ENCODE measurements at regions not wholly inside any gene's neighbourhood (a gene's known extent, or its start where the extent isn't known, plus 50 kb on each side); places are given as distances from the start of the nearest gene placed in this dataset.

DNA sequence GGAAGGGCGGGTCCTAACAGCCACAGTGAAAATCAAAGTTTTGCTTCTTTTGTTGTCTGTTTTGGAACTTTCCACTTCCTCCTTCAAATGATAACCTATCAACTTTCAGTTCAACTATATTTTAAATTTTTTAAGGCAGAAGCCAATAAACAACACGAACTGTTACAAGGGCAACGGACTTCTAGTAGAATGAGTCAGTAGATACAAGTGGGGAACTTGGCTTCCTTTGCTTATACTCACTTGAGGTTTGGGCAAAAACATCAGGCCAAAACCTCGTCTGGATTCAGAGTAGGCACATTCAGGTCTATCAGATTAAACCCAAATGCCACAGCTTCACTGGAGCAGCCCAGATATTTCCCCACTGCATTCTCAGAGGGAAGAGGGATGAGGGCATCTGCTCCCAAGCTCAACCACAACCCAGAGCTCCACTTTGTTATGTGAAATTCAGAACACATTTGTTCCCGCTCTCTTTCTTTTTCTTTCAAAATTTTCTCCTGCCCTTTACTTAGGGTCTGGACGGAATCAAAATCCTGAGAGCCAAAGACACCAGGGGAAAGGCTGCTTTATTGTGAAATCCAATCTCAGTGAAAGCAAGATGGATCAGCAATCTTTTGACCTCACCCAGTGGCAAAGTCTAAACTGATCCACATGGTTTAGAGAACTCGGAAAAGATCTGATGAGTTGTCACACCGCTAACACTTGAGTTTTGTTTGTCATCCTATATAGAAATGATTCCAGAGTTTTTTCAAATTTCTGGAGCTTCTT, 152.5 kb upstream of the BTG1 start:
- H3K27me3 ChIP-seq (replicated peaks; ENCODE audit: control insufficient read depth, insufficient read depth, low read length, poor library complexity, severe bottlenecking), result no peaks in the 10 kb centered on the region
- H3K9me3 ChIP-seq (ENCODE audit: control insufficient read depth, low read length), result no peaks in the 10 kb centered on the region
- no peaks in the 10 kb centered on the region for H3K36me3 ChIP-seq (ENCODE audit: control insufficient read depth, insufficient read depth, low read length)
- no peak overlapping the region for H3K4me3 ChIP-seq (ENCODE audit: insufficient read depth, low read depth, low read length, poor library complexity, severe bottlenecking)
- H3K27ac ChIP-seq (ENCODE audit: insufficient read depth, low read length, poor library complexity, severe bottlenecking), result no peak overlapping the region
- DNase-seq, result no peak
- H3K4me1 ChIP-seq (ENCODE audit: control insufficient read depth, insufficient read depth, low read length, poor library complexity, severe bottlenecking), result peaks cover 7% of the 10 kb centered on the region

DNA sequence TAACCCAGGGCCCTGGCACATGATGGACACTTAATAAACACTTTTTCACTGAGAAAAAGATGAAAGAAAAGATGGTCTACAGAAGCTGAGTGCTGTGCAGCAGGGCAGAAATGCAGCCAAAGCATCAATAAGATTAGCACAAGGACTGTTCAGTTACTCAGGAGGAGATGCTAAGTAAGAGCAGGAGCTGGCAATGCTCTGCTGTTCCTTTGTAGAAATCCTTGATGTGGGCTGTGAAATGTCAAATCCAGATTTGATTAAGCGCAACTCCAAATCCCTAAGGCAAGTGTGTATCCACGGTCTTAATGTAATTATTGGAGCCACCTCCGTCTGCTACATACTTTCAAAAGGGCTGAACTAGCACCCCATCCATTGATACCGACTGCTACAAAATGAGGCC, 151.8 kb upstream of the BTG1 start:
- Histone ChIP-seq H3K9me3 (ENCODE audit: control insufficient read depth, low read length) (no peaks in the 10 kb centered on the region), H3K4me3 (ENCODE audit: insufficient read depth, low read depth, low read length, poor library complexity, severe bottlenecking) (no peak overlapping the region), H3K27me3 (replicated peaks; ENCODE audit: control insufficient read depth, insufficient read depth, low read length, poor library complexity, severe bottlenecking) (no peaks in the 10 kb centered on the region), H3K4me1 (ENCODE audit: control insufficient read depth, insufficient read depth, low read length, poor library complexity, severe bottlenecking) (peaks cover 7% of the 10 kb centered on the region), H3K27ac (ENCODE audit: insufficient read depth, low read length, poor library complexity, severe bottlenecking) (no peak overlapping the region), H3K36me3 (ENCODE audit: control insufficient read depth, insufficient read depth, low read length) (no peaks in the 10 kb centered on the region)
- DNase-seq, result no peak

DNA sequence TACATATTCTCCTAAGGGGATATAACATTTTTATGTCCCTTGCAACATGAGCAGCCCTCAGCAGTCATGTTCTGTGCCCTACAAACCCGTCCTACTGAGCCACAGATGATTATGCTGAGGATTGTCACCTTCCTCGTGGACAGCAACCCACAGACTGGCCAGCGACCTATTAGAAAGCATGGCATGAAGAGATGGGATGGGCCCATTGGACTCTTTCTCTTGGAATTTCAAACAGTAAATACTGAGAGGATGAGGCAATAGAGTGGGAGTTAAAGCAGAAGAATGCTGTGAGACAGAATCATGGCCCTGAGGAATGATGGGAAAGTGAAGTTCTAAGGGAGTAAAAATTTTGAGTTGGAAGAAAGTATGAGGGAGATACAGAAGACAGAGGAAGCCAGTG, 149.9 kb upstream of the BTG1 start:
- peaks cover 7% of the 10 kb centered on the region for H3K4me1 ChIP-seq (ENCODE audit: control insufficient read depth, insufficient read depth, low read length, poor library complexity, severe bottlenecking)

DNA sequence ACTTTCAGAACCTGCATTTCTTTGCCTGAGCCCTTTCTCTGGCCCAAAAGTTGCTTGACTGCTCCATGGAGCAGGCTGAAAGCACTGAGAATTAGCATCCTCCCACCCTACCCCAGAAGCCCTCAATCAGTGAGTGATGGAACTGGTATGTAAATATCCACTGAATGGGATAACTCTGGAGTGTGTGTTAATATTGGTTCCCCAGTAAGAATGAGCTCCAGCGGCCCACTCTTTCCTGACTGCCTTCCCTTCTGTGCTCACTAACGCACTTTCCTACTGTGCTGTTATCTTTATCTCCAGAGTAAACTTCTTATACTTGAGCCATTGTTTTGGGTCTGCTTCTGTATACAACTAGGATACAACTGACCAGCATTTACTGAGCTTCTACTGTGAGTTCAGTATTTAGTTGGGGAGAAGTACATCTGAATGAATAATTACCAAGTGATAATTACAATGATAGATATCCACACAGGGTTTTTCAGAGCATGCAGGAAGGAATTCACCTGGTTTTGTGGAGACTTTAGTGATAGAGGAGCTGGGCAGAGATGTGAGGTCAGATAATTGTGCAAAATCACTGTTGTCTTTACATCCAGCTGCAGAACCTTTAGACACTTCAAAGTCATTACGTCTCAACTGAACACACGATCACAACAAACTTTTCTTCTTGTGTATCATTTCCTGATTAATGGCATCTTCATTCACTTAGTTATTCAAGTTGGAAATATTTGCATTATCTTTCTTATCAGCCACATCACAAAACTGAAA, 149.2 kb upstream of the BTG1 start:
- H3K36me3 ChIP-seq (ENCODE audit: control insufficient read depth, insufficient read depth, low read length), result no peaks in the 10 kb centered on the region
- H3K9me3 ChIP-seq (ENCODE audit: control insufficient read depth, low read length), result no peaks in the 10 kb centered on the region
- no peak overlapping the region for H3K27ac ChIP-seq (ENCODE audit: insufficient read depth, low read length, poor library complexity, severe bottlenecking)
- H3K4me3 ChIP-seq (ENCODE audit: insufficient read depth, low read depth, low read length, poor library complexity, severe bottlenecking), result no peak overlapping the region
- no peaks in the 10 kb centered on the region for H3K27me3 ChIP-seq (replicated peaks; ENCODE audit: control insufficient read depth, insufficient read depth, low read length, poor library complexity, severe bottlenecking)
- H3K4me1 ChIP-seq (ENCODE audit: control insufficient read depth, insufficient read depth, low read length, poor library complexity, severe bottlenecking), result peaks cover 7% of the 10 kb centered on the region
- no peak for DNase-seq

More for the DNA sequence above, 149.9 kb upstream of the BTG1 start:
- Histone ChIP-seq H3K27me3 (replicated peaks; ENCODE audit: control insufficient read depth, insufficient read depth, low read length, poor library complexity, severe bottlenecking) (no peaks in the 10 kb centered on the region), H3K36me3 (ENCODE audit: control insufficient read depth, insufficient read depth, low read length) (no peaks in the 10 kb centered on the region), H3K27ac (ENCODE audit: insufficient read depth, low read length, poor library complexity, severe bottlenecking) (no peak overlapping the region), H3K4me3 (ENCODE audit: insufficient read depth, low read depth, low read length, poor library complexity, severe bottlenecking) (no peak overlapping the region), H3K9me3 (ENCODE audit: control insufficient read depth, low read length) (no peaks in the 10 kb centered on the region)
- DNase-seq, result no peak

DNA sequence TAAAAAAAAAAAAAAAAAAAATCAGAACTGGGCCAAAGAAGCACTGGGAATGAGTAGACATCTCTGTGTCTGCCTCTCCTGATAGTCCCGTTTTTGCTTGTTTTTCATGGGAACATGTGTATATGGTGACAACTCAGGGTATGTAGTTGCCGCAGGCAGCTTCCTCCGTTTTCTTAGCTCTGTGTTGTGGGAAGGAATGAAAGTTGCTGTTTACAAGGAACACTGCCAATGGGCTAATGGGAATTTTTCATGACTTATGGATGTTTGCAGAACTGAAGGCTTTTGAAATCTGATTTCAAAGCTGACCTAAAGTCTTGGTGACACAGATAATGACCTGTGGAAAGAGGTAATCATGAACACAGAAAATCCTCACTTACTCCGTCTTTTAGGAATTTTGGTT, 146.4 kb upstream of the BTG1 start:
- no peak overlapping the region for H3K27ac ChIP-seq (ENCODE audit: insufficient read depth, low read length, poor library complexity, severe bottlenecking)
- no peaks in the 10 kb centered on the region for H3K4me1 ChIP-seq (ENCODE audit: control insufficient read depth, insufficient read depth, low read length, poor library complexity, severe bottlenecking)
- no peaks in the 10 kb centered on the region for H3K27me3 ChIP-seq (replicated peaks; ENCODE audit: control insufficient read depth, insufficient read depth, low read length, poor library complexity, severe bottlenecking)

DNA sequence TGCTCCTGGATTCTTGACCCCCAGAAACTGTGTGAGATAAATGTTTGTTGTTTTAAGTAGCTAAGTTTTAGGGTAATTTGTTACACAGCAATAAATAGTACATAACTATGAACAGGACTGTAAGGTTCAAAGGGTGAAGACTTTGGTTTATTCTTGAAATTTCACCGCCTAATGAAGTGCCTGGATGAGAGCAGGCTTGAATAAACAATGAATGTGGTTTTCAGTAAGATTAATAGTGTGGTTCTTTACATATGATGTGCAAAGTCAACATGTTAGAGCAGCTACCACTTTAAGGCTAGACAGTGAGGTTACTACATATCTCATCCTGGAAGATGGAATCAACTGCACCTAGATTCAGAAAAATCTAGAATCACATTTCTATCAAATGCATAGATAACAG, 145.2 kb upstream of the BTG1 start:
- H3K27me3 ChIP-seq (replicated peaks; ENCODE audit: control insufficient read depth, insufficient read depth, low read length, poor library complexity, severe bottlenecking), result no peaks in the 10 kb centered on the region
- no peak for DNase-seq

More for the DNA sequence above, 146.4 kb upstream of the BTG1 start:
- Histone ChIP-seq H3K36me3 (ENCODE audit: control insufficient read depth, insufficient read depth, low read length) (no peaks in the 10 kb centered on the region), H3K9me3 (ENCODE audit: control insufficient read depth, low read length) (no peaks in the 10 kb centered on the region), H3K4me3 (ENCODE audit: insufficient read depth, low read depth, low read length, poor library complexity, severe bottlenecking) (no peak overlapping the region)
- DNase-seq, result no peak

DNA sequence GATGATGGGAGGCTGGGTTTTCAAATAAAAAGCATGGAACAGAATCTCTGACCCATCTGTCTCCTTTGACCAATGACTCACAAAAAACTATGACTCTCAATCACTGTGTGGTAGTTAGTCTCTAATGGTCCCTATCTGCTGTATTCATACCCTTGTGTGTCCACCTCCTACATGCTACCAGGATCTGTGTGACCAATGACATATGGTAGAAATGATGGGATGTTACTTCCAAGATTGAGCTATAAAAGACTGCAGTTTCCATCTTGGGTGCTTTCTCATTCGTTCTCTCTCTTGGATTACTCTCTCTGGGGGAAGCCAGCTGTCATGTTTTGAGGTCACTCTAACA, 144.7 kb upstream of the BTG1 start:
- Histone ChIP-seq H3K27ac (ENCODE audit: insufficient read depth, low read length, poor library complexity, severe bottlenecking) (no peak overlapping the region), H3K4me3 (ENCODE audit: insufficient read depth, low read depth, low read length, poor library complexity, severe bottlenecking) (no peak overlapping the region), H3K36me3 (ENCODE audit: control insufficient read depth, insufficient read depth, low read length) (no peaks in the 10 kb centered on the region), H3K27me3 (replicated peaks; ENCODE audit: control insufficient read depth, insufficient read depth, low read length, poor library complexity, severe bottlenecking) (no peaks in the 10 kb centered on the region), H3K4me1 (ENCODE audit: control insufficient read depth, insufficient read depth, low read length, poor library complexity, severe bottlenecking) (no peaks in the 10 kb centered on the region), H3K9me3 (ENCODE audit: control insufficient read depth, low read length) (no peaks in the 10 kb centered on the region)
- DNase-seq, result no peak

More for the DNA sequence above, 145.2 kb upstream of the BTG1 start:
- H3K4me1 ChIP-seq (ENCODE audit: control insufficient read depth, insufficient read depth, low read length, poor library complexity, severe bottlenecking), result no peaks in the 10 kb centered on the region
- no peaks in the 10 kb centered on the region for H3K36me3 ChIP-seq (ENCODE audit: control insufficient read depth, insufficient read depth, low read length)
- no peak overlapping the region for H3K4me3 ChIP-seq (ENCODE audit: insufficient read depth, low read depth, low read length, poor library complexity, severe bottlenecking)
- H3K9me3 ChIP-seq (ENCODE audit: control insufficient read depth, low read length), result no peaks in the 10 kb centered on the region
- H3K27ac ChIP-seq (ENCODE audit: insufficient read depth, low read length, poor library complexity, severe bottlenecking), result no peak overlapping the region

DNA sequence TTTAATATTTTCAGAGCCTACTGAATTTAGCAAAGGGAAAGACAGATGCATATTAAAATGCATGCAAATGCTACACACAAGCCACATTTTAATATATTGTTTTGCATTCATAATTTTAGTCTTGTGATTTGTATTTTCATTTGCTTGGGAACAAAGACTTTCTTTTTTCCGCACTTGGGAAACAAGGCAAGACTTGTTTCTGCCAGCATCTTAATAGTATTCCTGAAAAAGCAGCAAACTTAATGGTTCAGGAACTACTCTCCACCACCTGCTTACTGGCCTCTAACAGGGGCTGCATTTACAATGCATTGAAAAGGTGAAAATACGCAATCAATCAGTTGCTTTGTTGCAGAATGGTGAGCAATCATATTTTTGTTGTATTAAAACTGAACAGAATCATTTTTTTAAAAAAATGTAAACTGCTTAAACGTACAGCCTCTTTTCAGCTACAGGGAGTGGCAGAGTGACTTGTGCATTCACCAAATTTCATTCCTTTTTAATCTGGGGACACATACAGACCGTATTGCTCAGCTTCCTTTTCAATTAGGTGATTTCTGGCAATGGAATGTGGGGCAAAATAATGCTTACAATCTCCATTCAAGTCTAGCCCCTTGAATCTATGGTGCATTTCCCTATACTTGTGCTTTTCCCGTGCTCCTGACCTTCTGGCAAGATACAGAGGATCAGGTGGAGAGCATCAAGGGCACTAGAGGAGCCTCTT, 144.1 kb upstream of the BTG1 start:
- Histone ChIP-seq H3K9me3 (ENCODE audit: control insufficient read depth, low read length) (no peaks in the 10 kb centered on the region), H3K4me1 (ENCODE audit: control insufficient read depth, insufficient read depth, low read length, poor library complexity, severe bottlenecking) (no peaks in the 10 kb centered on the region), H3K27ac (ENCODE audit: insufficient read depth, low read length, poor library complexity, severe bottlenecking) (no peak overlapping the region), H3K27me3 (replicated peaks; ENCODE audit: control insufficient read depth, insufficient read depth, low read length, poor library complexity, severe bottlenecking) (no peaks in the 10 kb centered on the region), H3K36me3 (ENCODE audit: control insufficient read depth, insufficient read depth, low read length) (no peaks in the 10 kb centered on the region), H3K4me3 (ENCODE audit: insufficient read depth, low read depth, low read length, poor library complexity, severe bottlenecking) (no peak overlapping the region)
- no peak for DNase-seq

DNA sequence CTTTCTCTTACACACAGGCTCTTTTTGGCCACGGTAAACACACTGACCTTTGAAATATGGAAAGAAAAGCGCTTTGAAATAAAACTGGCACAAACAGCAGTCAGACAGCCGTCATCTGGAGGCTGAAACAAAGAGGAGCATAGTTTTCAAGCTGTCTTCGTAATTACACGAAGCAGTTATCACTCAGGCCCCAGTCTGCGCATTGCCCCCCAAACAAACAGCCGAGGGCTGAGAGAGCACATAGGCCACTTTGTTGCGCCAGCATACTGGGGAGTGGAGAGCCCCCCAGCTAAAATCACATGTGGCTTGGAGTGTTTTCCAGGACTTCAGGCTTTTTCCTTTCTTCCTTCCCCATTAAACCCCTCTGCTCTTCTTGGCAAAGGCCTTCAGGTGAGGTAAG, 142.9 kb upstream of the BTG1 start:
- no peaks in the 10 kb centered on the region for H3K4me1 ChIP-seq (ENCODE audit: control insufficient read depth, insufficient read depth, low read length, poor library complexity, severe bottlenecking)
- no peaks in the 10 kb centered on the region for H3K27me3 ChIP-seq (replicated peaks; ENCODE audit: control insufficient read depth, insufficient read depth, low read length, poor library complexity, severe bottlenecking)
- H3K36me3 ChIP-seq (ENCODE audit: control insufficient read depth, insufficient read depth, low read length), result no peaks in the 10 kb centered on the region
- no peak overlapping the region for H3K27ac ChIP-seq (ENCODE audit: insufficient read depth, low read length, poor library complexity, severe bottlenecking)
- H3K9me3 ChIP-seq (ENCODE audit: control insufficient read depth, low read length), result no peaks in the 10 kb centered on the region
- no peak overlapping the region for H3K4me3 ChIP-seq (ENCODE audit: insufficient read depth, low read depth, low read length, poor library complexity, severe bottlenecking)
- DNase-seq, result no peak

DNA sequence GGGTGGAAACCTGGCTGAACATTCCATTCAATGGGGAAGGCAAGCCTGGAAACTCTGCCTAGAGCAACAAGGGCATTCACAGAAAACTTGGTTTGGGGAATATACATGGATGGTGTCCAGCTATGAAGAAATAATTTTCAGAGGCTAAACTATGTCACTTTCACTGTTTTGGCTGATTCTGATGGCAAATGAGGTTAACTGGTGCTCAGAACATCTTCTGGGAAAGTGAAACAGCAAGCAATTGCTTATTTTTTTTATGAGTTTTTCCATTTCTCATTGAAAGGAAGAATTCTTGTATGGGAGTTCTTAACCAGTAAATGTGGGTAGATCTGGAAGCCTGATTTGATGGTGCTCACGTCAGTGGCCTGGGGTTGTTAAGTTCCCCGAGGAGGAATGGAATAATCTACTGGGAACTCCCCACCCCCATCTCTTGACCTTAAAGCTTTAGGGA, 132.8 kb upstream of the BTG1 start:
- Histone ChIP-seq H3K4me1 (ENCODE audit: control insufficient read depth, insufficient read depth, low read length, poor library complexity, severe bottlenecking) (no peaks in the 10 kb centered on the region), H3K9me3 (ENCODE audit: control insufficient read depth, low read length) (no peaks in the 10 kb centered on the region), H3K27ac (ENCODE audit: insufficient read depth, low read length, poor library complexity, severe bottlenecking) (no peak overlapping the region), H3K27me3 (replicated peaks; ENCODE audit: control insufficient read depth, insufficient read depth, low read length, poor library complexity, severe bottlenecking) (no peaks in the 10 kb centered on the region), H3K36me3 (ENCODE audit: control insufficient read depth, insufficient read depth, low read length) (no peaks in the 10 kb centered on the region), H3K4me3 (ENCODE audit: insufficient read depth, low read depth, low read length, poor library complexity, severe bottlenecking) (no peak overlapping the region)
- no peak for DNase-seq

Measured in effector memory CD4-positive, alpha-beta T cell (primary cell).